ENCODE measurements at regions not wholly inside any gene's neighbourhood (a gene's known extent, or its start where the extent isn't known, plus 50 kb on each side); places are given as distances from the start of the nearest gene placed in this dataset.
"Not testable (repeated sequence)": the region's sequence is repeated elsewhere in the genome, so short reads cannot be mapped to it uniquely, and the experiment has no call there.

- no peak for DNase-seq
These were observed 52.5 kb upstream of the VSTM5 start for GRCh38 chr11:93902921-93903320.

- DNase-seq = peak; percentile 2
These were observed 53.6 kb upstream of the VSTM5 start for GRCh38 chr11:93903989-93904388.

GRCh38 chr11:93904716-93905115 lies 54.3 kb upstream of the VSTM5 start:
- no peak for DNase-seq

- DNase-seq = no peak
These were observed 55.0 kb upstream of the VSTM5 start for GRCh38 chr11:93905384-93905783.

GRCh38 chr11:93906486-93906885 lies 56.1 kb upstream of the VSTM5 start:
- DNase-seq = no peak

GRCh38 chr11:93907901-93908300 lies 57.5 kb upstream of the VSTM5 start:
- DNase-seq = no peak

- no peak for DNase-seq
These were observed 58.3 kb upstream of the VSTM5 start for GRCh38 chr11:93908689-93909088.

GRCh38 chr11:93917673-93918072 lies 67.3 kb upstream of the VSTM5 start:
- no peak for DNase-seq

- DNase-seq = peak; percentile 50
These were observed 71.5 kb upstream of the VSTM5 start for GRCh38 chr11:93921695-93922468.

- DNase-seq = no peak
These were observed 72.4 kb upstream of the VSTM5 start for GRCh38 chr11:93922830-93923229.

- DNase-seq = not testable (repeated sequence)
These were observed 75.7 kb upstream of the VSTM5 start for GRCh38 chr11:93926099-93926498.

- no peak for DNase-seq
These were observed 79.0 kb upstream of the VSTM5 start for GRCh38 chr11:93929407-93929806.

- DNase-seq = no peak
These were observed 82.8 kb upstream of the VSTM5 start for GRCh38 chr11:93933230-93933629.

GRCh38 chr11:93935826-93936225 lies 85.3 kb upstream of the HEPHL1 start:
- DNase-seq = no peak

GRCh38 chr11:93936460-93936859 lies 84.7 kb upstream of the HEPHL1 start:
- DNase-seq = peak; percentile 53

- DNase-seq = no peak
These were observed 81.9 kb upstream of the HEPHL1 start for GRCh38 chr11:93939084-93939760.

- no peak for DNase-seq
These were observed 80.8 kb upstream of the HEPHL1 start for GRCh38 chr11:93940395-93940794.

- DNase-seq = no peak
These were observed 79.0 kb upstream of the HEPHL1 start for GRCh38 chr11:93942176-93942575.

GRCh38 chr11:93945596-93945995 lies 75.6 kb upstream of the HEPHL1 start:
- no peak for DNase-seq

- no peak for DNase-seq
These were observed 68.9 kb upstream of the HEPHL1 start for GRCh38 chr11:93952082-93952780.

- no peak for DNase-seq
These were observed 63.7 kb upstream of the HEPHL1 start for GRCh38 chr11:93957397-93957952.

- no peak for DNase-seq
These were observed 62.2 kb upstream of the HEPHL1 start for GRCh38 chr11:93958991-93959390.

- no peak for DNase-seq
These were observed 61.5 kb upstream of the HEPHL1 start for GRCh38 chr11:93959663-93960062.

- DNase-seq = no peak
These were observed 58.1 kb upstream of the HEPHL1 start for GRCh38 chr11:93963072-93963471.

All from NCI-H1436 (cell line).